Tibial nerve (tissue), 4 donors: ENCODE measurements at regions not wholly inside any gene's neighbourhood (a gene's known extent, or its start where the extent isn't known, plus 50 kb on each side); places are given as distances from the start of the nearest gene placed in this dataset.

ENCODE experiments used
- DNase-seq, 2 donors: peaks; one replicate each; pipeline ENCODE4 v3.0.0-alpha.2; 2019; ENCODE audit warnings: low spot score in 2 of 2
- H3K27ac ChIP-seq, 4 donors: fragments of 200-600 bp; sonication (generic) in 3 of 4; one replicate each; pipeline ENCODE4 v1.5.1; 2017 to 2019; ENCODE audit warnings: mild to moderate bottlenecking in 1 of 4
- H3K27me3 ChIP-seq, 2 donors: fragments of 200-600 bp; sonication (generic) in 1 of 2; one replicate each; pipeline versions ENCODE4 v1.5.1 to v1.6.0; 2017 to 2019
- H3K36me3 ChIP-seq, 3 donors: fragments of 200-600 bp; sonication (generic); one replicate each; pipeline ENCODE4 v1.5.1; 2018 to 2019
- H3K4me1 ChIP-seq, 4 donors: fragments of 200-600 bp; sonication (generic) in 3 of 4; one replicate each; pipeline ENCODE4 v1.5.1; 2017 to 2019
- H3K4me3 ChIP-seq, 4 donors: fragments of 200-600 bp; sonication (generic) in 3 of 4; one replicate each; pipeline ENCODE4 v1.5.1; 2017 to 2019; ENCODE audit warnings: mild to moderate bottlenecking in 1 of 4, moderate library complexity in 1 of 4
- H3K9me3 ChIP-seq, 4 donors: fragments of 200-600 bp; sonication (generic) in 3 of 4; one replicate each; pipeline ENCODE4 v1.5.1; 2017 to 2019
- EP300 ChIP-seq, 2 donors: sonication (generic); formaldehyde crosslinking; IDR thresholded peaks; one replicate each; pipeline ENCODE4 v1.6.1; 2017; ENCODE audit warnings: antibody characterized with exemption in 2 of 2, mild to moderate bottlenecking in 1 of 2
- POLR2A ChIP-seq, 2 donors: fragments of 450-650 bp; IDR thresholded peaks; one replicate each; pipeline ENCODE4 v1.6.1; 2017; ENCODE audit warnings: antibody characterized with exemption in 2 of 2, mild to moderate bottlenecking in 2 of 2, moderate library complexity in 2 of 2
- WGBS, 2 donors: methylation state at CpG; one replicate each; pipeline ENCODE4 v1.1.5; 2018; 5-methylcytosine and 5-hydroxymethylcytosine counted together
- TF ChIP-seq, protein P1 (sequence below), 5 experiments: fragments of 200-600 bp in 3 of 5; fragments of 450-650 bp in 2 of 5; sonication (generic) in 3 of 5; IDR thresholded peaks; one replicate each; pipeline ENCODE4 v1.5.1; 2016 to 2019; ENCODE audit warnings: antibody characterized with exemption in 5 of 5, mild to moderate bottlenecking in 3 of 5, moderate library complexity in 2 of 5

DNA sequence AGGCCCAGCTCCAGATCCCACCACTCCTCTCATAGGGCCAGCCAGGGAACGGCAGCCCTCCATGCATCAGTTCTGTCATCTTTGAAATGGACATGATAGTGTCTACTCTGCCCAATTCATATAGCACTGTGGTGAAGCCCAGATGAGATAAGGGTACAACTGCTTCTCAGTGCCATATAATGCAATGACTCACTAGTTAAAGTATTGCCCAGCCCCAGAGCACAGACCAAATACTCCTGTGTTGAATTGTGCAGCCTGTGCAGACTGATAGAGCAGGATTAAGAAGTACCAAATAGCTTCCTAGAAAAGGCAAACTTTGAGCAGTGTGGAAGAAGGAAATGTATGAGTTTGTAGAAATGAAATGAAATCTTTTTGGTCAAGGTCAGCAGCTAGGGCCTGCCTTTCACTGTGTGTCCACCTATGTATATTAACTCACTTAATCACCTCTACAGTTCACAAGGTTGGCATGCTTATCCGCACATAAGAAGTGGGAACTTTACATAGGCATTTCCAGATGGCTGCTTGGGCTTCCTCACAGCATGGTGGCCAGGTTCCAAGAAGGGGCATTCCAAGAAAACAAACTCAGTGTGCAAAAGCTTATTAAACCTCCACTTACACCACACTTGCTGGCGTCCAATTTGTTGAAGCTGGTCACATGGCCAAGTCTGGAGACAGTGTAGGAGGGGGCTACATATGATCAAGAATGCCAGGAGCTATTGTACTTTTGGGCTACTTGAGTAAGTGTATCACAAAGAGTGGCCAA, 102.8 kb upstream of the COPS8 start:
- no peak for DNase-seq
- Histone ChIP-seq H3K36me3 (no peaks in the 10 kb centered on the region), H3K27ac (no peak overlapping the region), H3K4me3 (no peak overlapping the region), H3K4me1 (peaks cover 0 to 3% (median 0%) of the 10 kb centered on the region in 4 donors), H3K27me3 (no peaks in the 10 kb centered on the region), H3K9me3 (peaks cover 0 to 18% (median 2%) of the 10 kb centered on the region in 4 donors)
- no peak for TF ChIP-seq EP300 (IDR thresholded peaks at IDR 0.05)
- WGBS, 2 donors = 96 to 97% methylated on average over 3 of the region's 3 CpGs

DNA sequence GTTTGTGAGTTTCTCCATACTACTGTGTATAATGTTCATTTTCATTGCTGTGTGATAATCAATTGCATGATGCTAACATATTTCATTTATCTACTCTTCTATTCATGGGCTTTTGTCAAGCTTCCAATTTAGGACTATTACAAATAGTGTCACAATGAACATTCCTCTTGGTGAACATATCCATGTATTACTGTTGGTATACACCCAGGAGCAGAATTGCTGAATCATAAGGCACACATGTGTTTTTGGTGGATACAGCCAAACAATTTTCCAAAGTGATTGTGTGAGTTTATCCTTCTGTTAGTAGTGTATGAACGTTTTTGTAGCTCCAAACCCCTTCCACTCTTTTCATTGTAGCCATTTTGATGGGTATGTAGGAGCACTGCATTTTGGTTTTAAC, 101.6 kb upstream of the COPS8 start:
- Histone ChIP-seq H3K36me3 (no peaks in the 10 kb centered on the region), H3K4me3 (no peak overlapping the region), H3K9me3 (peaks cover 0 to 18% (median 2%) of the 10 kb centered on the region in 4 donors), H3K27ac (no peak overlapping the region), H3K27me3 (no peaks in the 10 kb centered on the region), H3K4me1 (peaks cover 0 to 14% (median 0%) of the 10 kb centered on the region in 4 donors)
- WGBS, 2 donors = 40 to 63% methylated on average over 1 of the region's 1 CpG
- TF ChIP-seq EP300 (IDR thresholded peaks at IDR 0.05) (peak in 1 of 2 donors; percentile 8), POLR2A (IDR thresholded peaks at IDR 0.05) (no peak)
- no peak for DNase-seq

DNA sequence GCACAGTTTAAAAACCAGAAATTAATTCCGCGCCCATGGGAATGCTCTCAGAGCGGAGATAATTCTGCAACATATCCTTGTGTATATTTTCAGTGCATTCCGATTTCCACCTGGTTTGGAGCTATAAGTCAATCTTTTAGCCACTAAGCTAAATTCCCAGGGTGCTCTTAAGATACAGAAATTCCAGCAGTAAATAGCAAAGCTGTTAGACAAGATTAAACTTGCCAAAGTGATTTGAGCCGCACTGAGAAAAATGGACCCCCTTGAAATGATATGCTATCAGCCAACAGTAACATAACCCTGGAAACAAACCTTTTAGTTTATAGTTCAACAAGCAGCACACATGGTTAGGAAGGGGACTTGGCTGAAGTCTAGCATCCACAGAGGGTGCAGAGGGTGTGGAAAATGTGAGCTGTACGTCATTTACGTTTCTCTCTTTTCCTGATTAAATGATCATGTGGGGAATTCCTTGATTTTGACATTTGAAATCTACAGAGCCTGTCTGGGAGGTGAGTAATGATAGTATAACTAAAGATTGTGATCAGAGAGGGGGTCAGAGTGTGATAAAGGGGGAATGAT, 99.8 kb upstream of the COPS8 start:
- no peaks in the 10 kb centered on the region for H3K36me3 ChIP-seq
- TF ChIP-seq POLR2A (IDR thresholded peaks at IDR 0.05) (no peak), EP300 (IDR thresholded peaks at IDR 0.05) (no peak)
- TF ChIP-seq, protein P1, sequence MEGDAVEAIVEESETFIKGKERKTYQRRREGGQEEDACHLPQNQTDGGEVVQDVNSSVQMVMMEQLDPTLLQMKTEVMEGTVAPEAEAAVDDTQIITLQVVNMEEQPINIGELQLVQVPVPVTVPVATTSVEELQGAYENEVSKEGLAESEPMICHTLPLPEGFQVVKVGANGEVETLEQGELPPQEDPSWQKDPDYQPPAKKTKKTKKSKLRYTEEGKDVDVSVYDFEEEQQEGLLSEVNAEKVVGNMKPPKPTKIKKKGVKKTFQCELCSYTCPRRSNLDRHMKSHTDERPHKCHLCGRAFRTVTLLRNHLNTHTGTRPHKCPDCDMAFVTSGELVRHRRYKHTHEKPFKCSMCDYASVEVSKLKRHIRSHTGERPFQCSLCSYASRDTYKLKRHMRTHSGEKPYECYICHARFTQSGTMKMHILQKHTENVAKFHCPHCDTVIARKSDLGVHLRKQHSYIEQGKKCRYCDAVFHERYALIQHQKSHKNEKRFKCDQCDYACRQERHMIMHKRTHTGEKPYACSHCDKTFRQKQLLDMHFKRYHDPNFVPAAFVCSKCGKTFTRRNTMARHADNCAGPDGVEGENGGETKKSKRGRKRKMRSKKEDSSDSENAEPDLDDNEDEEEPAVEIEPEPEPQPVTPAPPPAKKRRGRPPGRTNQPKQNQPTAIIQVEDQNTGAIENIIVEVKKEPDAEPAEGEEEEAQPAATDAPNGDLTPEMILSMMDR (IDR thresholded peaks at IDR 0.05) = no peak
- no peaks in the 10 kb centered on the region for H3K27me3 ChIP-seq
- H3K9me3 ChIP-seq = peaks cover 0 to 18% (median 2%) of the 10 kb centered on the region in 4 donors
- peak overlapping the region in 1 of 4 donors; percentile 23 for H3K27ac ChIP-seq
- H3K4me3 ChIP-seq = no peak overlapping the region
- DNase-seq = no peak
- 70 to 76% methylated on average over 7 of the region's 7 CpGs for WGBS, 2 donors
- H3K4me1 ChIP-seq = peaks cover 0 to 27% (median 0%) of the 10 kb centered on the region in 4 donors

DNA sequence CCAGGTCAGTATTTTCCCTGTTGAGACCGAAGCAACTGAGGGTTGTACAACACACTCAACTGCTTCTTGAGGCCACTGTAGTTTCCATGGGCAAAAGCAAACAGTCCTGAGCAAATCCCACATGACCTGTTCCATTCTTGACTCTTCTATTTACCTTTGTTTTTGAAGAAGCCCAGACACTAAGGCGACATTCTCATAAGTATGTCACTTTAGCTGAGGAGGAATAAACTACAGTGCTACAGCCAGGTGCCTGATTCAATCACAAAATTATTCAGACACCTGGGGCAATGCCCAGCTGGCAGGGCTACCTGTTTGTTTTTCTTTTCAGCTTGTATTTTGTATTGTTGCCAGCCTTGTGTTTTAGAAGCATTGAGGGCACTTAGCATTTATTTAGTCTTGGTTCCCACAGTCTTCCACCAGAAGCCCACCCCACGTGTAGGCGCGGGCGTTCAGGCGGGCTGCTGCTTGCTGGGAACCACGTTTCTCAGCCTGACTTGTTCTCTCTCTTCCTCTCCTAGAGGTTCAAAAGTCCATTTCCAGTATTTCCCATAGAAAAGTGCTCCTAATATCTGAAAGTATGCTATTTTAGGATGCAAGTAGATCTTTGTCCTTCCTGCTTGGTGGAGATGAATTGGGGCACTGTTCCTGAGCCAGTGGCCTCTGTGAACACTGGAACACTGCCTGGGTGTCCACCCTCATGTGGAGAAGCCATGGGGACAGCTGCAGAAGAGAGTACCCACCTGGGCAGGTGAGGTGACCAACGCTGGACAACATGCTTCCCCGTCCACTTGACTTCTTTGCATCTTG, 99.0 kb upstream of the COPS8 start:
- Histone ChIP-seq H3K4me3 (no peak overlapping the region), H3K4me1 (peaks cover 0 to 27% (median 0%) of the 10 kb centered on the region in 4 donors), H3K27ac (peak overlapping the region in 1 of 4 donors; percentile 87), H3K36me3 (no peaks in the 10 kb centered on the region), H3K9me3 (peaks cover 0 to 18% (median 2%) of the 10 kb centered on the region in 4 donors), H3K27me3 (no peaks in the 10 kb centered on the region)
- TF ChIP-seq EP300 (IDR thresholded peaks at IDR 0.05) (no peak), POLR2A (IDR thresholded peaks at IDR 0.05) (no peak)
- TF ChIP-seq, protein P1 (IDR thresholded peaks at IDR 0.05) = no peak
- no peak for DNase-seq
- WGBS, 2 donors = 76 to 83% methylated on average over 10 of the region's 10 CpGs

DNA sequence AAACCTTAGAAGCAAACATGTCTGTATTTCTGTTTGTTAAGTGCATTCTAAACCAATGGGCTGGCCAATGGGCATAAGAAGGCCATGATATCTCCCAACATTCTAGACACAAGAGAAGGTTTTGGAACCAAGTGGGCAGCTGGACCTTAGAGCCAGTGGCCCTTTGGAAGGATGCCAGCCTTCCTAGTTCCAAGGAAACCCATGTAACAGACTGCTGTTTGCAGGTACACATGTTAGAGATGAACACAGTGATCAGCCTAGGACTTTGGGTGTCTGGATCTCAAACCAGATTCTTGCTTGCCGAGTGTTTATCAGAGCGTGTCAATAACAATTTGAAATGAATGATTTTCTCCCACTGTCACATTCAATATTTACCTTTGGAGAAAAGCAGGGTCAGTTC, 97.5 kb upstream of the COPS8 start:
- DNase-seq = no peak
- H3K9me3 ChIP-seq = peaks cover 0 to 8% (median 2%) of the 10 kb centered on the region in 4 donors
- WGBS, 2 donors = 78 to 91% methylated on average over 2 of the region's 2 CpGs
- TF ChIP-seq EP300 (IDR thresholded peaks at IDR 0.05) (no peak), POLR2A (IDR thresholded peaks at IDR 0.05) (no peak)
- TF ChIP-seq, protein P1 (IDR thresholded peaks at IDR 0.05) = no peak
- peak overlapping the region; percentile 2 to 87 (median 7) for H3K27ac ChIP-seq
- no peaks in the 10 kb centered on the region for H3K36me3 ChIP-seq
- no peak overlapping the region for H3K4me3 ChIP-seq
- H3K4me1 ChIP-seq = peaks cover 0 to 27% (median 0%) of the 10 kb centered on the region in 4 donors
- H3K27me3 ChIP-seq = no peaks in the 10 kb centered on the region
